ENCODE measurements at regions not wholly inside any gene's neighbourhood (a gene's known extent, or its start where the extent isn't known, plus 50 kb on each side); places are given as distances from the start of the nearest gene placed in this dataset.

DNA sequence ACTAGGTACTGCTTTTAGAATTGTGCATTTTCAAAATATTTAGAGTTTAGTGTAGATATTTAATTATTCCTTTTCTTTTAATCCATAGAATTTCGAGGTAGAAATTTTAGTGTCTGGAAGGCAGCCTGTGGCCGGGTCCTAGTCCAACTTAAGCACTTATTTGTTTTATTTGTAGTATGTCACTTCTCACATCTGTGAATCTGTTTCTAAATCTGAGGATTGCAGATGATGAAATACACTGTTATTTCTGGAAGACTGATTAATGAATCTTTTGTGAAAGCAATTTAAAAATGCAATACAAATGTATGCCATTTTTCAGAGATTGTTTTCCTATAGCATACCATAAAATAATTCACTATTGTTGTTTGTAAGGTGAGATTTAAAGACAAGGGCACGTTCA is 483.9 kb upstream of the TRIB2 start:
- no peak for TF ChIP-seq POLR2A (IDR thresholded peaks at IDR 0.05)
- TF ChIP-seq CTCF (IDR thresholded peaks at IDR 0.05) = no peak
